Spleen (tissue), 7 donors: ENCODE measurements at regions not wholly inside any gene's neighbourhood (a gene's known extent, or its start where the extent isn't known, plus 50 kb on each side); places are given as distances from the start of the nearest gene placed in this dataset.

Experiments
- POLR2A ChIP-seq, 3 donors: fragments of 450-650 bp; IDR thresholded peaks; one replicate each; pipeline ENCODE4 v1.5.1; 2017; ENCODE audit warnings: antibody characterized with exemption in 3 of 3, mild to moderate bottlenecking in 1 of 3
- POLR2AphosphoS5 ChIP-seq, 3 donors: sonication (generic); formaldehyde crosslinking; IDR thresholded peaks; one replicate each; pipeline ENCODE4 v1.5.1; 2017; ENCODE audit warnings: antibody characterized with exemption in 3 of 3
- TF ChIP-seq, protein P1 (sequence below), 11 experiments: fragments of 200-600 bp in 7 of 11; fragments of 450-650 bp in 4 of 11; sonication (generic) in 4 of 11; IDR thresholded peaks in 8 of 11; conservative IDR thresholded peaks in 3 of 11; 1 replicate in 7 of 11; 2 replicates in 4 of 11; pipeline versions ENCODE4 v1.4.0 to v1.8.0; 2016 to 2021; ENCODE audit warnings: antibody characterized with exemption in 11 of 11, inconsistent platforms in 4 of 11, mild to moderate bottlenecking in 1 of 11
- donor health status: DM: no; HTN: no; CAD: no; lungs with moderate emphysema.
- donor health status: DM: no; HTN: no; CAD: no.
- donor health status: DM: no; HTN: no; CAD: no.

DNA sequence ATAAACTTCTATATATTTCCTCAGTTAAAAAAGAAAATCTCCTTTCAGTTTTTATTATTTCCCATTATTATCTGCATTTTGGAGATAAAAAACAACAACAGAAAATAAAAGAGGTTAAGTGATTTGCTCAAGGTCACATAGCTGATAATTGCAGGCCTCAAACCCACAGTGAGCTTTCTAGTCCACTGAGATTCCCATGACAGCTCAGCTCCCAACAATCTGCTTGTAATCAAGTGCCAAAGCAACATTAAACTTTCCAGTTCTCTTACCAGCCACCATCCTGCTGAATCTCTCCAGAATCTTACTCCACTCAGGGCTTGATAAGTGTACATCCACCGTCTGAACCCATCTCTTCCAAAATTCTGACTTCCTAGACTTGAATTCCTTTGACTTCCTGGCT is 318.2 kb upstream of the SEMA6D start:
- TF ChIP-seq POLR2A (IDR thresholded peaks at IDR 0.05), result no peak
- TF ChIP-seq, protein P1, sequence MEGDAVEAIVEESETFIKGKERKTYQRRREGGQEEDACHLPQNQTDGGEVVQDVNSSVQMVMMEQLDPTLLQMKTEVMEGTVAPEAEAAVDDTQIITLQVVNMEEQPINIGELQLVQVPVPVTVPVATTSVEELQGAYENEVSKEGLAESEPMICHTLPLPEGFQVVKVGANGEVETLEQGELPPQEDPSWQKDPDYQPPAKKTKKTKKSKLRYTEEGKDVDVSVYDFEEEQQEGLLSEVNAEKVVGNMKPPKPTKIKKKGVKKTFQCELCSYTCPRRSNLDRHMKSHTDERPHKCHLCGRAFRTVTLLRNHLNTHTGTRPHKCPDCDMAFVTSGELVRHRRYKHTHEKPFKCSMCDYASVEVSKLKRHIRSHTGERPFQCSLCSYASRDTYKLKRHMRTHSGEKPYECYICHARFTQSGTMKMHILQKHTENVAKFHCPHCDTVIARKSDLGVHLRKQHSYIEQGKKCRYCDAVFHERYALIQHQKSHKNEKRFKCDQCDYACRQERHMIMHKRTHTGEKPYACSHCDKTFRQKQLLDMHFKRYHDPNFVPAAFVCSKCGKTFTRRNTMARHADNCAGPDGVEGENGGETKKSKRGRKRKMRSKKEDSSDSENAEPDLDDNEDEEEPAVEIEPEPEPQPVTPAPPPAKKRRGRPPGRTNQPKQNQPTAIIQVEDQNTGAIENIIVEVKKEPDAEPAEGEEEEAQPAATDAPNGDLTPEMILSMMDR (IDR thresholded peaks at IDR 0.05 in 8 of 11, conservative IDR thresholded peaks at IDR 0.05 in 3 of 11), result no peak
- TF ChIP-seq POLR2AphosphoS5 (IDR thresholded peaks at IDR 0.05), result no peak
